H1 (cell line): ENCODE measurements at regions not wholly inside any gene's neighbourhood (a gene's known extent, or its start where the extent isn't known, plus 50 kb on each side); places are given as distances from the start of the nearest gene placed in this dataset.

Experiments
- CTCF ChIA-PET: fragments of 300-600 bp; sonication (Branson Sonifier 250); formaldehyde crosslinking; loops from one replicate; lab custom pipeline; 2021; ENCODE audit not compliant: partially characterized antibody; lab: Charles Lee
- POLR2A ChIA-PET: fragments of 300-600 bp; sonication (Branson Sonifier 250); formaldehyde crosslinking; loops from one replicate; lab custom pipeline; 2021; ENCODE audit warnings: inconsistent platforms; ENCODE audit not compliant: partially characterized antibody; lab: Charles Lee
- DNase-seq, 2 experiments: peaks; one replicate each; pipeline versions ENCODE4 v3.0.0 to v3.0.0-alpha.2; 2010 to 2022; ENCODE audit warnings: low spot score in 2 of 2, low read depth in 1 of 2, mixed read lengths in 1 of 2
- FAIRE-seq: peaks from 2 replicates; lab custom pipeline; 2011; peaks lifted over from hg19 to GRCh38; lab: Jason Lieb, UNC
- H2AFZ ChIP-seq: 2 replicates; pipeline ENCODE4 v1.8.1; 2012; ENCODE audit warnings: low read length, inconsistent platforms
- H2AK5ac ChIP-seq: 2 replicates; pipeline ENCODE4 v1.6.1; 2013; ENCODE audit warnings: low read depth, low read length
- H2BK120ac ChIP-seq: replicated peaks from 2 replicates; pipeline ENCODE3; 2013; ENCODE audit warnings: low read depth, low read length, inconsistent platforms
- H2BK12ac ChIP-seq: 2 replicates; pipeline ENCODE4 v1.6.1; 2013; ENCODE audit warnings: low read depth, low read length
- H2BK15ac ChIP-seq: 2 replicates; pipeline ENCODE4 v1.6.1; 2013; ENCODE audit warnings: low read length
- H2BK20ac ChIP-seq: 2 replicates; pipeline ENCODE4 v1.6.1; 2013; ENCODE audit warnings: low read length
- H2BK5ac ChIP-seq: 2 replicates; pipeline ENCODE4 v1.6.1; 2013; ENCODE audit warnings: low read depth, low read length
- H3K14ac ChIP-seq: 2 replicates; pipeline ENCODE4 v1.6.1; 2013; ENCODE audit warnings: inconsistent platforms; ENCODE audit not compliant: insufficient read length
- H3K18ac ChIP-seq: 2 replicates; pipeline ENCODE4 v1.6.1; 2013; ENCODE audit warnings: low read length; ENCODE audit errors: extremely low read depth
- H3K23ac ChIP-seq: 2 replicates; pipeline ENCODE4 v1.6.1; 2013; ENCODE audit warnings: inconsistent platforms; ENCODE audit not compliant: insufficient read length
- H3K23me2 ChIP-seq: 2 replicates; pipeline ENCODE4 v1.6.1; 2013; ENCODE audit warnings: low read depth, low read length
- H3K27ac ChIP-seq: 2 replicates; pipeline ENCODE4 v1.6.1; 2011; ENCODE audit warnings: low read depth, low read length, inconsistent platforms
- H3K27me3 ChIP-seq, 4 experiments: replicated peaks in 1 of 4; 1 replicate in 1 of 4; 2 replicates in 3 of 4; pipeline versions ENCODE4 v1.6.1 to v1.8.1; 2011 to 2013; ENCODE audit warnings: low read length in 3 of 4, mild to moderate bottlenecking in 3 of 4, inconsistent platforms in 2 of 4, mixed read lengths in 2 of 4, moderate library complexity in 1 of 4; ENCODE audit not compliant: control insufficient read depth in 3 of 4, insufficient read depth in 3 of 4; ENCODE audit errors: extremely low read depth in 1 of 4
- H3K36me3 ChIP-seq, 4 experiments: 2 replicates each; pipeline versions ENCODE4 v1.6.1 to v1.8.1; 2011 to 2013; ENCODE audit warnings: mild to moderate bottlenecking in 4 of 4, low read length in 3 of 4, moderate library complexity in 2 of 4, control low read depth in 1 of 4, inconsistent platforms in 1 of 4; ENCODE audit not compliant: insufficient read depth in 4 of 4, control insufficient read depth in 2 of 4
- H3K4ac ChIP-seq: replicated peaks from 2 replicates; pipeline ENCODE3; 2013; ENCODE audit warnings: low read length, low read depth, mixed read lengths, inconsistent platforms; ENCODE audit not compliant: insufficient read length
- H3K4me1 ChIP-seq, 4 experiments: replicated peaks in 1 of 4; 1 replicate in 1 of 4; 2 replicates in 3 of 4; pipeline versions ENCODE4 v1.6.1 to v1.8.1; 2011 to 2013; ENCODE audit warnings: low read length in 3 of 4, inconsistent platforms in 2 of 4, mixed read lengths in 1 of 4; ENCODE audit not compliant: insufficient read depth in 4 of 4, control insufficient read depth in 3 of 4
- H3K4me2 ChIP-seq, 2 experiments: 2 replicates each; pipeline versions ENCODE4 v1.6.1 to v1.8.1; 2011 to 2013; ENCODE audit warnings: low read depth in 2 of 2, low read length in 2 of 2, control low read depth in 1 of 2, inconsistent platforms in 1 of 2, mild to moderate bottlenecking in 1 of 2; ENCODE audit not compliant: insufficient read depth in 1 of 2
- H3K4me3 ChIP-seq, 4 experiments: fragments of 200-600, 300-600 bp in 1 of 4; sonication (generic), shearing (Covaris generic), sonication (Bioruptor Twin) in 1 of 4; 2 replicates each; pipeline versions ENCODE4 v1.5.1 to v1.8.1; 2011 to 2016; ENCODE audit warnings: low read length in 4 of 4, low read depth in 3 of 4, control low read depth in 2 of 4, inconsistent platforms in 2 of 4, mild to moderate bottlenecking in 2 of 4, mixed read lengths in 1 of 4, moderate library complexity in 1 of 4; ENCODE audit not compliant: insufficient read depth in 2 of 4; ENCODE audit errors: extremely low read depth in 1 of 4
- H3K56ac ChIP-seq: replicated peaks from 2 replicates; pipeline ENCODE3; 2013; ENCODE audit warnings: low read depth, mild to moderate bottlenecking, mixed read lengths, low read length, inconsistent platforms; ENCODE audit not compliant: insufficient read length
- H3K79me1 ChIP-seq: 2 replicates; pipeline ENCODE4 v1.6.1; 2013; ENCODE audit warnings: low read depth, low read length, control low read depth
- H3K79me2 ChIP-seq, 2 experiments: 2 replicates each; pipeline versions ENCODE4 v1.6.1 to v1.8.1; 2012 to 2013; ENCODE audit warnings: low read length in 2 of 2, mild to moderate bottlenecking in 2 of 2, inconsistent platforms in 1 of 2; ENCODE audit not compliant: insufficient read depth in 2 of 2, control insufficient read depth in 1 of 2
- H3K9ac ChIP-seq, 4 experiments: replicated peaks in 1 of 4; 1 replicate in 1 of 4; 2 replicates in 3 of 4; pipeline versions ENCODE4 v1.6.1 to v1.8.1; 2011 to 2013; ENCODE audit warnings: low read depth in 3 of 4, low read length in 3 of 4, control low read depth in 2 of 4, mild to moderate bottlenecking in 2 of 4, moderate library complexity in 2 of 4, inconsistent platforms in 1 of 4; ENCODE audit errors: extremely low read depth in 1 of 4
- H3K9me3 ChIP-seq, 2 experiments: 2 replicates each; pipeline versions ENCODE4 v1.6.1 to v1.8.1; 2012 to 2013; ENCODE audit warnings: mild to moderate bottlenecking in 2 of 2, moderate library complexity in 2 of 2, control low read depth in 1 of 2, inconsistent platforms in 1 of 2, low read depth in 1 of 2, low read length in 1 of 2, mixed read lengths in 1 of 2; ENCODE audit not compliant: insufficient read depth in 2 of 2
- H4K20me1 ChIP-seq, 2 experiments: replicated peaks in 1 of 2; 2 replicates each; pipeline versions ENCODE3 to v1.8.1; 2011 to 2013; ENCODE audit warnings: inconsistent platforms in 2 of 2, low read length in 2 of 2, mild to moderate bottlenecking in 1 of 2; ENCODE audit not compliant: insufficient read depth in 2 of 2, control insufficient read depth in 1 of 2
- H4K5ac ChIP-seq: 2 replicates; pipeline ENCODE4 v1.6.1; 2013; ENCODE audit warnings: low read length, low read depth, mixed read lengths, inconsistent platforms; ENCODE audit not compliant: insufficient read length
- H4K8ac ChIP-seq: 2 replicates; pipeline ENCODE4 v1.8.0; 2013; ENCODE audit warnings: mild to moderate bottlenecking, moderate library complexity, low read length, inconsistent platforms; ENCODE audit not compliant: insufficient read depth; ENCODE audit errors: extremely low read depth
- H4K91ac ChIP-seq: replicated peaks from 2 replicates; pipeline ENCODE3; 2013; ENCODE audit warnings: low read length, mixed read lengths, inconsistent platforms; ENCODE audit not compliant: insufficient read length
- ASH2L ChIP-seq: fragments of 200-600, 300-600 bp; sonication (generic); IDR thresholded peaks from one replicate; pipeline ENCODE4 v1.7.1; 2017; ENCODE audit warnings: low read length
- CBX8 ChIP-seq: fragments of 300-800, 300-1000 bp; sonication (generic); IDR thresholded peaks from 2 replicates; pipeline ENCODE4 v1.7.1; 2016; ENCODE audit warnings: low read depth, low read length, borderline replicate concordance
- CREB1 ChIP-seq: IDR thresholded peaks from 2 replicates; pipeline ENCODE4 v1.6.1; 2012; ENCODE audit warnings: inconsistent platforms
- EP300 ChIP-seq, 2 experiments: IDR thresholded peaks; 1 replicate in 1 of 2; 2 replicates in 1 of 2; pipeline ENCODE4 v1.6.1; 2011 to 2012; ENCODE audit warnings: low read depth in 2 of 2, low read length in 2 of 2, mild to moderate bottlenecking in 2 of 2, borderline replicate concordance in 1 of 2, inconsistent platforms in 1 of 2, moderate library complexity in 1 of 2
- GTF2F1 ChIP-seq: IDR thresholded peaks from 2 replicates; pipeline ENCODE4 v1.6.1; 2012; ENCODE audit warnings: low read depth, low read length, improper control_type of control experiment, borderline replicate concordance
- HDAC6 ChIP-seq: IDR thresholded peaks from one replicate; pipeline ENCODE4 v1.7.1; 2012; ENCODE audit warnings: low read depth, mild to moderate bottlenecking, inconsistent platforms, low read length, moderate library complexity
- JUN ChIP-seq: IDR thresholded peaks from 2 replicates; pipeline ENCODE4 v1.6.1; 2011; ENCODE audit warnings: low read depth, mild to moderate bottlenecking, improper control_type of control experiment, low read length
- KDM4A ChIP-seq: IDR thresholded peaks from one replicate; pipeline ENCODE4 v1.7.1; 2012; ENCODE audit warnings: low read depth, mild to moderate bottlenecking, moderate library complexity, low read length, inconsistent platforms; ENCODE audit not compliant: severe bottlenecking
- POU5F1 ChIP-seq: IDR thresholded peaks from 2 replicates; pipeline ENCODE4 v1.6.1; 2011; ENCODE audit warnings: low read depth, mild to moderate bottlenecking, low read length, moderate library complexity
- RBBP5 ChIP-seq: IDR thresholded peaks from 2 replicates; pipeline ENCODE4 v1.7.1; 2012; ENCODE audit warnings: low read depth, mild to moderate bottlenecking, inconsistent platforms, low read length, moderate library complexity, borderline replicate concordance
- RNF2 ChIP-seq: fragments of 200-900, 300-1000 bp; sonication (generic); IDR thresholded peaks from 2 replicates; pipeline ENCODE4 v1.7.1; 2016; ENCODE audit warnings: borderline replicate concordance, low read depth, mild to moderate bottlenecking, antibody characterized with exemption, low read length; ENCODE audit not compliant: poor library complexity, severe bottlenecking; ENCODE audit errors: missing control alignments
- SIN3A ChIP-seq, 2 experiments: IDR thresholded peaks in 1 of 2; conservative IDR thresholded peaks in 1 of 2; 2 replicates each; pipeline ENCODE4 v1.6.1; 2011 to 2012; ENCODE audit warnings: low read length in 2 of 2, improper control_type of control experiment in 1 of 2, low read depth in 1 of 2, mild to moderate bottlenecking in 1 of 2
- SP1 ChIP-seq: IDR thresholded peaks from 2 replicates; pipeline ENCODE4 v1.6.1; 2011; ENCODE audit warnings: low read depth, low read length
- SP4 ChIP-seq: IDR thresholded peaks from 2 replicates; pipeline ENCODE4 v1.6.1; 2012; ENCODE audit warnings: low read length, inconsistent platforms
- WGBS, 2 experiments: shearing (Covaris generic) in 1 of 2; methylation state at CpG; one replicate each; pipeline versions ENCODE4 v1.1.6 to v1.1.7; 2013 to 2015; ENCODE audit warnings: low lambda C conversion rate in 2 of 2, mixed read lengths in 2 of 2, inconsistent platforms in 1 of 2, low coverage in 1 of 2, missing lambda C conversion rate in 1 of 2; ENCODE audit not compliant: insufficient replicate concordance in 2 of 2, insufficient coverage in 1 of 2, insufficient read length in 1 of 2; ENCODE audit errors: extremely low coverage in 1 of 2, missing lambda C conversion rate in 1 of 2; 5-methylcytosine and 5-hydroxymethylcytosine counted together
- TF ChIP-seq, protein P1 (sequence below): IDR thresholded peaks from 2 replicates; pipeline ENCODE4 v1.6.1; 2012; ENCODE audit warnings: inconsistent platforms

- ChIA-PET CTCF (interaction anchor here (0.6 to 2.5 kb wide), 2 partner anchors 14 to 74 kb away, joined by 3 to 10 read pairs; no protein-coding TSS in a partner anchor), POLR2A (no interaction called here)
- Histone ChIP-seq H3K27me3 (no peaks in the 10 kb centered on the region), H4K20me1 (no peaks in the 10 kb centered on the region), H3K4me3 (no peak overlapping the region), H3K18ac (no peak overlapping the region), H2BK12ac (no peak overlapping the region), H2AFZ (no peak overlapping the region), H3K79me2 (no peaks in the 10 kb centered on the region), H2AK5ac (no peak overlapping the region), H4K8ac (no peak overlapping the region), H3K9ac (no peak overlapping the region), H2BK120ac (no peak overlapping the region), H3K4me2 (no peak overlapping the region), H3K4ac (no peak overlapping the region), H3K4me1 (no peaks in the 10 kb centered on the region), H3K14ac (no peak overlapping the region), H3K27ac (no peak overlapping the region), H2BK20ac (no peak overlapping the region), H3K23me2 (no peaks in the 10 kb centered on the region), H3K79me1 (no peaks in the 10 kb centered on the region), H3K36me3 (no peaks in the 10 kb centered on the region), H3K9me3 (no peaks in the 10 kb centered on the region), H3K56ac (no peak overlapping the region), H2BK15ac (no peak overlapping the region), H4K91ac (no peak overlapping the region), H4K5ac (no peak overlapping the region), H3K23ac (no peak overlapping the region), H2BK5ac (no peak overlapping the region)
- DNase-seq (no peak), FAIRE-seq (no peak)
- 94% methylated on average over 1 of the region's 1 CpG; no CpG with 5 or more reads in 1 of the 2 experiments for WGBS, 2 experiments
- TF ChIP-seq CREB1 (no peak), KDM4A (no peak), EP300 (IDR thresholded peaks at IDR 0.05; ENCODE audit: borderline replicate concordance in 1 of 2, low read depth in 2 of 2, low read length in 2 of 2) (no peak), ASH2L (no peak), JUN (no peak), CBX8 (no peak), GTF2F1 (no peak), SP4 (no peak), RNF2 (no peak), RBBP5 (no peak), SIN3A (conservative IDR thresholded peaks at IDR 0.05 in 1 of 2, IDR thresholded peaks at IDR 0.05 in 1 of 2; ENCODE audit: low read depth in 1 of 2, low read length in 2 of 2) (no peak), SP1 (no peak), POU5F1 (no peak), HDAC6 (no peak)
- TF ChIP-seq, protein P1, sequence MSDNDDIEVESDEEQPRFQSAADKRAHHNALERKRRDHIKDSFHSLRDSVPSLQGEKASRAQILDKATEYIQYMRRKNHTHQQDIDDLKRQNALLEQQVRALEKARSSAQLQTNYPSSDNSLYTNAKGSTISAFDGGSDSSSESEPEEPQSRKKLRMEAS, result no peak
These were observed 86.3 kb downstream of the CCER1 start for GRCh38 chr12:90868626-90869025.
